ENCODE measurements at regions not wholly inside any gene's neighbourhood (a gene's known extent, or its start where the extent isn't known, plus 50 kb on each side); places are given as distances from the start of the nearest gene placed in this dataset.

DNA sequence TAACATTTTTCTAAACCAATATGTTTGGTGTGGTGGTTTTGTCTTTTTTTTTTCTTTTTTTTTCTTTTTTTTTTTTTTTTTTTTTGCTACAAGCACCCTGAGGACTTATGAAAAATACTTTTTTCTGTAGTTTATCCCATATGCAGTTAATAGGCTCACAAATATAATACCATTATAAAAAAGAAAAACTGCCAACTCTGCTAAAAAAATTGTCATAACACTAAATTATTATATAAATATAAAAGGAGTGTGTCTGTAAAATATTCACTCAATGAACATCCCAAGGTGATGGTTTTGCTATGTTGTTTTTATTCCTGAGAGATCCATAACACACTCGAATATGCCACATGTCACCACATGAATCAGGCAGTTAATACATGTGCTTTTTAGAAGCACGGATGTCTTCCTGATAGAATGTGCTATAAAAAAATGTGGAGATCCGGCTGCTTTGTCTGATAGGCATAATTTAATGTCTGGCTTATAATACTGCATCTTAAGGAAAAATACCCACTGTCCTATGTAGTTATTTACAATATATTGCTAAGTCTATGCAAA is 110.7 kb upstream of the ZNF507 start:
- TF ChIP-seq, protein P1, sequence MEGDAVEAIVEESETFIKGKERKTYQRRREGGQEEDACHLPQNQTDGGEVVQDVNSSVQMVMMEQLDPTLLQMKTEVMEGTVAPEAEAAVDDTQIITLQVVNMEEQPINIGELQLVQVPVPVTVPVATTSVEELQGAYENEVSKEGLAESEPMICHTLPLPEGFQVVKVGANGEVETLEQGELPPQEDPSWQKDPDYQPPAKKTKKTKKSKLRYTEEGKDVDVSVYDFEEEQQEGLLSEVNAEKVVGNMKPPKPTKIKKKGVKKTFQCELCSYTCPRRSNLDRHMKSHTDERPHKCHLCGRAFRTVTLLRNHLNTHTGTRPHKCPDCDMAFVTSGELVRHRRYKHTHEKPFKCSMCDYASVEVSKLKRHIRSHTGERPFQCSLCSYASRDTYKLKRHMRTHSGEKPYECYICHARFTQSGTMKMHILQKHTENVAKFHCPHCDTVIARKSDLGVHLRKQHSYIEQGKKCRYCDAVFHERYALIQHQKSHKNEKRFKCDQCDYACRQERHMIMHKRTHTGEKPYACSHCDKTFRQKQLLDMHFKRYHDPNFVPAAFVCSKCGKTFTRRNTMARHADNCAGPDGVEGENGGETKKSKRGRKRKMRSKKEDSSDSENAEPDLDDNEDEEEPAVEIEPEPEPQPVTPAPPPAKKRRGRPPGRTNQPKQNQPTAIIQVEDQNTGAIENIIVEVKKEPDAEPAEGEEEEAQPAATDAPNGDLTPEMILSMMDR (conservative IDR thresholded peaks at IDR 0.05) = no peak
- H3K27ac ChIP-seq = no peak overlapping the region

DNA sequence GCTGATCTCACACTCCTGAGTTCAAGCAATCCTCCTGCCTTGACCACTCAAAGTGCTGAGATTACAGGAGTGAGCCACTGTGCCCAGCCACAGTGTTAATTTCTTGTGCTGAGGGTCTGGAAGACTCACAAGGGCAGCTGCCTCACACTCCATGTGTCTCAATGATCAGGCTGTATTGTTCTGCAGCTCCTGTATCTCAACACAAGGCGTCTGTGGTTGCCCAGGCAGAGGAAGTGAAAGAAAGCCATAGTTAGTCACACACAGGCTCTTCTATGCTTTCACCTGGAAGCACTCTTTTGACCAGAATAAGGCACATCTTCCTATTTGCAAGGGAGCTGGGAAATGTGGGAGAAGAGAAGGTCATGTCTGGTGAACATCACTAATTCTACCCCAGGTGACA is 107.3 kb upstream of the ZNF507 start:
- TF ChIP-seq, protein P1 (conservative IDR thresholded peaks at IDR 0.05) = no peak
- no peak overlapping the region for H3K27ac ChIP-seq

DNA sequence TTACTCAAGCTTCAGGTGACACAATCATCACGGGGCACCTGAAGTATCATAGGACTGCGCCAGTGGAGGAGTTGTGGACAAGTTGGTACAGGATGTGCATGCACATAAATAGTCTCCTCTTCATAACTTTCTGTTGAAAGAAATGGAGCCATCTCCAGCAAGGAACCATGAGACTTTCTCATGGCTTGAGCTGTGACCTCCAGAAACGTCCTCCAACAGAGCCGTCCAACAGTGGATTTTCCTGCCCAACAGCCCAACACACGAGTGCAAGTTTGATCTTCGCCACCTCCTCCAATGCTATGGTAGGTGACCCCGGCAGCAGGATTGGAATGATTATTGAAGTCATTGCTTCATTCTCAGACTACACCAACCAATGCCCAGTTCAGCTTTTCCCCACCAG is 105.1 kb upstream of the ZNF507 start:
- TF ChIP-seq, protein P1 (conservative IDR thresholded peaks at IDR 0.05) = no peak
- H3K27ac ChIP-seq = no peak overlapping the region

DNA sequence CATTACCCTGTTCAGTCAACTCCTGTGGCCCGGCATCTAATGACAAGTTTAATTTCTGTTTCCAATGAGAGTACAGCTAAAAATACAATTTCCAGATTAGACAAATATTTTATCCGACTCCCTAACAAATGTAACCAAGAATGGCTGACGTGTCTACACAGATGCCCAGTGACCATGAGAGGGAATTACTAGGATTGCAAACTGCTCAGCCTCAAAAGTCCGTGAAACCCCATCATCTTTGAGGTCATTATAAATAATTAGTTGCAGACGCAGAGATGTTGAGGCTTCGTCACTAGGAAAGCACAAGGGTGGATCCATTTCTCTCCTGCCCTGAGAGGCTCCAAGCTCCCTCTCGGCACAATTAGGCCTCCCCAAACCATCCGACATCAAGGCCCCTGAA is 104.1 kb upstream of the ZNF507 start:
- H3K27ac ChIP-seq = no peak overlapping the region
- TF ChIP-seq, protein P1 (conservative IDR thresholded peaks at IDR 0.05) = no peak

DNA sequence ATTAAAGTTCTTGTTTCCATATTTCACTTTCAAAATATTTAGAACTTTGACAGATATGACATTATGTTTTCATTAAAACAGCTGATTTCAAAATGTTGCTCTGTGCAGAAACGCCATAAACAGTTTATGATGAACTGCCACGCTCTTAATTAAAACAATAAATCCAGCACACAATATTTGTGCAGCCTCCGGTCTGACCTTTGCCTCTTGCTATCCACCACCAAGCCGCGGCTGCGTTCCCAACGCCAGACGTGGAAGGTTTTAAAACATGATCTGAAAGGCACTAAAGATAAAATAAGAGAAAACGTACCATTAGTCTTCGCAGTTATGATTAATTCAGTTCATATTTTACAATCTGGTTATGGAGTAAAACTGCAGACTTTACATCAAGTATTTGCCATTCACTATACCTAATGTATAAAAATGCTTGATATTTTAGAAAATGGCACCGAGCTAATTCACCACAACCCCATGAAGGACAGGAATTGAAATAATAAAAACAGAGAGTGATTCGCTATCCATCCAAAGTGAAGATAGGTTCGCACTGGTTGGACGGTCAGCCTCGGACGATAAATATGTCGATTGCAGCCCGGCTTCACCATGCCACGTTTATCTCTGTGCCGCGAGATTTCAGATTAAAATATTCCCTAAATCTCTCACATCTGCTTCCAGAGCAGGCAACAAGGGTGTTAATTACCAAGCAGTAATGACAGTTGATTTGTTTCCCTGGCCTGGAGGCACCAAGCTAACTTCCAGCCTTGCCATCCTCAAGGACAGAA is 103.3 kb upstream of the ZNF507 start:
- no peak overlapping the region for H3K27ac ChIP-seq
- TF ChIP-seq, protein P1 (conservative IDR thresholded peaks at IDR 0.05) = no peak

DNA sequence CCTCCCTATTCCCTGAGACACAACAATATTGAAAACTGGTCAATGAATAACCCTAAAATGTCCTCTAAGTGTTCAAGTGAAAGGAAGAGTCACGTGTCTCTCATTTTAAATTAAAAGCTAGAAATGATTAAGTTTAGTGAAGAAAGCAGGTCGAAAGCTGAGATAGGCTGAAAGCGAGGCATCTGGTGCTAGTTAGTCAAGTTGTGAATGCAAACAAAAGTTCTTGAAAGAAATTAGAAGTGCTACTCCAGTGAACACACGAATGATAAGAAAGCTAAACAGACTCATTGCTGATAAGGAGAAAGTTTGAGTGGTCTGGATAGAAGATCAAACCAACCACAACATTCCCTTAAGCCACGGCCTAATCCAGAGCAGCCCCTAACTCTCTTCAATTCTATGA is 99.4 kb upstream of the ZNF507 start:
- no peak overlapping the region for H3K27ac ChIP-seq
- TF ChIP-seq, protein P1 (conservative IDR thresholded peaks at IDR 0.05) = no peak

DNA sequence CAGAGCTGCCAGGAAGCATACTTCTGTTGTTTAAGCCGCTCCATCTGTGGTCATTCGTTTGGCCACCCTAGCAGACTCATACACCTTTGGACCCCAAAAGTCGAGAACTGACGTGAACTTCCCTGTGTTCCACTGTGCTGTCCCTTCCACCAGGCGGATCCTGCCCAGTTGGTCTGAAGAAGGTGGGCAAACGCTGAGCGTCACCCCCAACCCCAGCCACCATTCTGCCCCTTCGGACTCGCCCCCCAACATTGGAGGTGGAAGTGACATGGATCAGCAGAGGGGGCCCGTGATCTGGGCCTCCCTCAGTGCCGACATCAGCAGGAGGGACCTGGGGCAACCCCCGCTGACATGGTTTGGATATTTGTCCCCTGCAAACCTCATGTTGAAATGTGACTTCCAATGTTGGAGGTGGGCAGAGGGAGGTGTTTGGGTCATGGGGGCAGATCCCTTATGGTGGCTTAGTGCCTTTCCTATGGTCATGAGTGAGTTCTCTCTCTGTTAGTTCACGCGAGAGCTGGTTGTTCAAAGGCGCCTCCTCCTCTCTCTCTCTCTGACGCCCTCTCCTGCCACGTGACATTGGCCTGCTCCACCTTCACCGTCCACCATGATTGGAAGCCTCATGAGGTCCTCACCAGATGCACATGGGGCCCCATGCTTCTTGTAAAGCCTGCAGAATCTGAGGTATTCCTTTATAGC is 93.6 kb upstream of the ZNF507 start:
- no peak overlapping the region for H3K27ac ChIP-seq
- TF ChIP-seq, protein P1 (conservative IDR thresholded peaks at IDR 0.05) = no peak
